Mucosa of gallbladder (tissue), 1 donor: ENCODE measurements at regions not wholly inside any gene's neighbourhood (a gene's known extent, or its start where the extent isn't known, plus 50 kb on each side); places are given as distances from the start of the nearest gene placed in this dataset.
"Not testable (repeated sequence)": the region's sequence is repeated elsewhere in the genome, so short reads cannot be mapped to it uniquely, and the experiment has no call there.

Experiments used
- DNase-seq: peaks from one replicate; pipeline ENCODE4 v3.0.0-alpha.2; 2020; ENCODE audit warnings: low spot score
- donor health status: DM: no; HTN: no; CAD: no.

GRCh38 chr7:68082961-68083657 is 1086.5 kb downstream of the TYW1 start:
- not testable (repeated sequence) for DNase-seq

GRCh38 chr7:68087401-68087800 is 1090.8 kb downstream of the TYW1 start:
- no peak for DNase-seq

GRCh38 chr7:68088879-68089278 is 1092.2 kb downstream of the TYW1 start:
- no peak for DNase-seq

GRCh38 chr7:68090256-68090655 is 1093.6 kb downstream of the TYW1 start:
- not testable (repeated sequence) for DNase-seq

GRCh38 chr7:68103319-68103718 is 1106.7 kb downstream of the TYW1 start:
- no peak for DNase-seq

GRCh38 chr7:68107261-68107660 is 1110.6 kb downstream of the TYW1 start:
- no peak for DNase-seq

GRCh38 chr7:68107968-68108367 is 1111.3 kb downstream of the TYW1 start:
- DNase-seq = no peak

GRCh38 chr7:68109299-68109698 is 1112.7 kb downstream of the TYW1 start:
- DNase-seq = no peak

- no peak for DNase-seq
Observed at GRCh38 chr7:68119411-68119810, 1122.8 kb downstream of the TYW1 start.

GRCh38 chr7:68121056-68121455 is 1124.4 kb downstream of the TYW1 start:
- no peak for DNase-seq

- no peak for DNase-seq
Observed at GRCh38 chr7:68121655-68122054, 1125.0 kb downstream of the TYW1 start.

GRCh38 chr7:68122801-68123200 is 1126.2 kb downstream of the TYW1 start:
- DNase-seq = no peak

GRCh38 chr7:68125168-68125567 is 1128.5 kb downstream of the TYW1 start:
- no peak for DNase-seq

GRCh38 chr7:68133045-68133444 is 1136.4 kb downstream of the TYW1 start:
- no peak for DNase-seq

GRCh38 chr7:68143345-68143744 is 1146.7 kb downstream of the TYW1 start:
- DNase-seq = no peak

GRCh38 chr7:68146983-68147382 is 1150.3 kb downstream of the TYW1 start:
- DNase-seq = no peak

GRCh38 chr7:68147614-68148238 is 1151.1 kb downstream of the TYW1 start:
- DNase-seq = no peak

GRCh38 chr7:68148440-68148839 is 1151.8 kb downstream of the TYW1 start:
- DNase-seq = no peak

GRCh38 chr7:68152205-68152604 is 1155.6 kb downstream of the TYW1 start:
- no peak for DNase-seq

GRCh38 chr7:68155676-68156075 is 1159.0 kb downstream of the TYW1 start:
- DNase-seq = no peak

GRCh38 chr7:68158686-68159295 is 1162.2 kb downstream of the TYW1 start:
- DNase-seq = no peak

GRCh38 chr7:68162712-68163111 is 1166.1 kb downstream of the TYW1 start:
- no peak for DNase-seq

GRCh38 chr7:68166525-68166924 is 1169.9 kb downstream of the TYW1 start:
- no peak for DNase-seq
